GM18873 (cell line): ENCODE measurements at regions not wholly inside any gene's neighbourhood (a gene's known extent, or its start where the extent isn't known, plus 50 kb on each side); places are given as distances from the start of the nearest gene placed in this dataset.
"Not testable (repeated sequence)": the region's sequence is repeated elsewhere in the genome, so short reads cannot be mapped to it uniquely, and the experiment has no call there.

Experiments used
- ATAC-seq: cut with Tn5 transposase; IDR thresholded peaks from one replicate; pipeline ENCODE4 v1.9.1; 2021; ENCODE audit warnings: mild to moderate bottlenecking, moderate library complexity, moderate number of reproducible peaks; ENCODE audit not compliant: unreplicated experiment, low FRiP score

DNA sequence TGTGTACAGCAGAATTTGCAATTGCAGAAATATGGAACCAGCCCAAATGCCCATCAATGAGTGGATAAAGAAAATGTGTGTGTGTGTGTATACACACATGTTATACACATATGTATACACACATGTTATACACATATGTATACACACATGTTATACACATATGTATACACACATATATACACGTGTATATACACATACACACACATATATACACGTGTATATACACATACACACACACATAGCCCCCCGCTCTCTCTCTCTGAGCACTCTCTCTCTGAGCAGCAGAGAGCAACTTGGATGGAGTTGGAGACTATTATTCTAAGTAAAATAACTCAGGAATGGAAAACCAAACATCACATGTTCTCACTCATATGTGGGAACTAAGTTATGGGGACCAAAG lies 289.6 kb upstream of the INTU start:
- ATAC-seq, result not testable (repeated sequence)

DNA sequence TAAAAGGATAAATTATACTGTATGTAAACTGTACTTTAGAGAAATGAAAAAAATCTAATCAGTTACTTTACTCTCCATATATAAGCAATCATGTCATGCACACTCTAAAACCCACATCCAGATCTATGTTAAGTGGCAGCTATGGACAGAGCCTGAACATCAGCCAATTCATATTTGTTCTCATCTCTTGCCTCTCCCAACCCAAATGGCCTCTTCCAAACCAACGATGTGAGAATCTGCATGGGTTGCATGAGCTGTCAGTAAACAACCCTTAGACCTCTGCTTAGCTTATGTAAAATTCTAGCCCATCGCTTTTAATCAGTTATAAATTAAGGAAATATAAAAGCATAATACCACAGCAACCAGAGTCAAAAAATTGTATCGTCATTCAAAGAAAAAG lies 288.7 kb upstream of the INTU start:
- ATAC-seq, result no peak

DNA sequence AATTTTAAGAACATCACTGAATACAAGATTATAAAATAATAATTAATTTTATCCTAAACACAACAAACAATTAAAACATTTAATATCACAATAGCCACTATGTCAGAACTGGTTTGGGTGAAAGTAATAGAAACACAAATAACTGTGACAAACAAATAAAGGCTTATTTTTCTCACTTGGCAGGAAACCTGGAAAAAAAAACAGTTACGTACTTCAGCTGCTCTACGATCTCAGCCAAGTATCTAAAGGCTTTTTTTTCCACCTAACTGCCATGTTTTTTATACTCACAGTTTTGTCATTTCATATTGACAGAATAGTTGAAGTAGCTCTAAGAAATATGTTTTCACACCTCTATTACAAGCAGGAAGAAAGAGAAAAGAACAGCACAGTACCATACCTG lies 284.8 kb upstream of the INTU start:
- ATAC-seq, result no peak

DNA sequence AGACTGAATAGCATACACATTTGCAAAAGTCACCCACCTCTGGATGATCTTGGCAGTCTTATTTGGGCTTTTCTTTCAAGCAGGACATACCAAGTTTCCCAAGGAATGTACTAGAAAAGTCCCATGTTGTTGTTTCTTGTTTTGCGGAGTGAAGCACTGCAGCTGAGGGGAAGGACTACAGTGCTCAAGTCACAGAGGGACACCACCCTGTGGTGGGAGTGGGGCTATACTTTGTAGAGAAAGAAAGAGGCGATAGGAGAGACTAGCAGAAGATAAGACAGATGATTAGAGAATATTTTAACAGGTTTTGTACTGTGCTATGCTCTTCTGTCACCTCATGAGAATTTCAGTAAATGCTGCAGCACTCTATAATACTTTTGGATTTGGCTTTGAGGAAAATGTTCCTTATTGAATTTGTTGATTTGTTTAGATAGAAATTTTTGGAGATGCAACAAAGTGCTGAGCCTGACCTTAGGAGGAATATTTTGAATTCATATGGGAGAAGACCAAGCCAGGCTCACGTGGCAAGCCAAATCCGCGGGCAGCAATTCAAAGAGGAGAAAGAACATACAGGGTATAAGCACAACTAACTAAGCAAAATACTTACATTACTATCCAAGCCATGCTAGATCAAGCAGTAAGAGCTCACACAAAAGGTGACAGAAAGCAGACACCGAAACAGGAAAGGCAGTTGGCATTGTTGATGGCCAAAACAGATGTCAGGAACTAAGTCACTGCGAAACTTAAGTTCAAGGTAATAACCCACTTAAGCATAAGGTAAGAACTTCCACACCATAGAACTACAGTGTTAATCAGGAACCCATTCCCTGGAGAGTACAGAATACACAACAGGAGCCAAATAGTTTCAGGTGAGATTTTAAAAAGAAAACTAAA lies 280.3 kb upstream of the INTU start:
- ATAC-seq, result no peak

DNA sequence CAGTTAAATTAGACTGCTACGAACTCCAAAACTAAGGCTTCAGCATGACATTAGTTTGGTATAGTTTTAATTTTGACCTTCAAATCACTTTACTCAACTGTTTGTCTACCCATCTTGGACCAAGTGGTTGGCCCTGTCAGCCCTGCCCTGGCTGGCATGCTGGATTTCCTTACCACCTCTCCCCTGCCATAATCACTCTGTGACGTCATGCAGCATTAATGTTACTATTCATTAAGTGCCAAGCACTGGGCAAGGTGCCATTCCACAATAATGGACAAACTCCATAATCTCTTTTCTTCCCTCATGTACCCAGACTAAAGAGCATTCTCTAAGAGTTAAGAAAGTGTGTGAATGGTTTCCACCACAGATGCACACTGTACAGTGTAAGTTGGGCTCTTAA lies 277.0 kb upstream of the INTU start:
- no peak for ATAC-seq

DNA sequence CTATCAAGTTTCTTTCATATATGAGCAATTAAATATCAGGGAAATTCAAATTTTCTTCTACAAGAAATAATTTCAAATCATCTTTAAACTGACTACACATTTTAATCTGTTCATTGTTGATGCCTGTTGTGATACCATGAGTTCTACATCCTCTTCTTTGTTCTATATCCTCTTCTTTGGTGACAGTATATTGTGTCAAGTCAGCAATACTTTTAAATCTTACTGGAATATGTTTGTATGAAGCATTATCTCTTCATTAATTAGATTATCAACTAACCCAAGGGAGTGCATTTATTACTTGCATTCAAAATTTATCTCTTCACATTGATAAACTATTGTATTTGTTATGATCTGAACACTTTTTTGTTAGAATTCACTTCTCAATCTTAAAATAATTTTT lies 275.0 kb upstream of the INTU start:
- ATAC-seq, result no peak

DNA sequence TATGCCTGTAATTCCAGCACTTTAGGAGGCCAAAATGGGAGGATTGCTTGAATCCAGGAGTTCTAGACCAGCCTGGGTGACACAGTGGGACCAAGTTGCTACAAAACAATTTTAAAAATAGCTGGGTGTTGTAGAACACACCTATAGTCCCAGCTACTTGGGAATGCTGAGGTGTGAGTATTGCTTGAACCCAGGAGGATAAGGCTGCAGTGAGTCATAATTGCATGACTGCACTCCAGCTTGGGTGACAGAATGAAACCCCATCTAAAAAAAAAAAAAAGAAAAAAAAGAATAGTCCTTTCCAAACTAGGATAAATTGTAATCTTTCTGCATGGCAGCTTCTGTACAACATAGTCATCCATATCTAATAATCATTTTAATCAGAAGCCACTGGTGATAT lies 270.1 kb upstream of the INTU start:
- no peak for ATAC-seq

DNA sequence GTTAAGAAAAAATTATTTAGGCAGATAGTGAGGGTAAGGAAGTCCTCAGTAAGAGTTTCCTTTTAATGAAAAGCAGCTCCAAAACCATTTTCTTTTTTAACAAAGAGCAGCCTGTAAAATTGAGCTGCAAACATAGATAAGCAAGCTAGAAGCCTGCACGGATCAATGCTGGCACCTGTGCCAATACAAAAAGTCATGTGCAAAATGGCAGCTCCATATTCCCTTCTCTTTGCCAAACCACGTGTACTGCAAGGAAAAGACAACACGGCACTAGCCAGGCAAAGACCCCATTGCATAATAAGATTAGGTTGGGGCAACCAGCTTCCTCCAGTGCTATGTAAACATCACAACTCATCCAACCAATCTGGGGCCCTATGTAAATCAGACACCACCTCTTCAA lies 268.4 kb upstream of the INTU start:
- no peak for ATAC-seq

DNA sequence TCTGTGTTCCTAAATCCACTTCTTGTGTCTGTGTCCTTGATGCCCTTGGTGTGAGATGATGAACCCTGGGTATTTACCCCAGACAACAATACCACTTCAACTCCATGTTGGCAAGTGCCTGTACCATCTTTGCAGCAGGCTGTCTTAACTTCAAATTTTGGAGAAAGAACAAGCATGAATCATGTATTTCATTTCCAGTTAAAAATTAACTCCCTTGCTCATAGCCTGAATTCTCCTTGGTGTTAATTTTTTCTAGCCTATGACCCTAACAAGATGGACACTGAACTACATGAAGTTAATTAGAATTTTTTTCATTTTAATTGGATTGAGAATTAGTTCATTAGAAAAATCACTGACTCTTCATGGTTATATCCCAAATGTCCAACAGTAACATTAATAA lies 267.8 kb upstream of the INTU start:
- ATAC-seq, result no peak

DNA sequence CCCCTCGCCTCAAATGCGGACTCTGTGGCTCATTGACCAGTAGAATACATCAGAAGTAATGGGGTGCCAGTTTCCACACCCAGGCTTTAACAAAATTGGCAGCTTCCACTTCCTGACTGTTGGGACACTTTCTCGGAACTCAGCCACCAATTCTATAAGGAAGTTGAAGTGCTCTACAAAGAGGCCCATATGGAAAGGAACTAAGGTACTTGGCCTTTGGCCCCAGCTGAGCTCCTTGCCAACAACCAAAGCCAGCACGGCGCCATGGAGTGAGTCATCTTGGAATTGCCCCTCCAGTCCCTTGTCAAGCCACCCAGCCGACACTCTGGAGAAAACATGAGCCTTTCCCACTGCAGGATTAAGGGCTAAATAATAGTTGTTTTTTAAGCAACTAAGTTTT lies 262.2 kb upstream of the INTU start:
- no peak for ATAC-seq

DNA sequence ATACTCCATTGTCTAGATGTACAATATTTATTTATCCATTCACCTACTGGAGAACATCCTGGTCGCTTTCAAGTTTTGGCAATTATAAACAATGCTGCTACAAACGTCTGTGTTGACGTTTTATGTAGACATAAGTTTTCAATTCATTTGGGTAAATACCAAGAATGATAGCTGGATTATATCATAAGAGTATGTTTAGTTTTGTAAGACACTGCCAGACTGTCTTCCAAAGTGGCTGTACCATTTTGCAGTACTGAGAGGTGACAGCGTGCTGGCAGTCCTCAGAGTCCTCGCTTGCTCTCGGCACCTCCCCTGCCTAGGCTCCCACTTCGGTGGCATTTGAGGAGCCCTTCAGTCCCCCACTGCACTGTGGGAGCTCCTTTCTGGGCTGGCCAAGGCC lies 253.3 kb upstream of the INTU start:
- ATAC-seq, result no peak

DNA sequence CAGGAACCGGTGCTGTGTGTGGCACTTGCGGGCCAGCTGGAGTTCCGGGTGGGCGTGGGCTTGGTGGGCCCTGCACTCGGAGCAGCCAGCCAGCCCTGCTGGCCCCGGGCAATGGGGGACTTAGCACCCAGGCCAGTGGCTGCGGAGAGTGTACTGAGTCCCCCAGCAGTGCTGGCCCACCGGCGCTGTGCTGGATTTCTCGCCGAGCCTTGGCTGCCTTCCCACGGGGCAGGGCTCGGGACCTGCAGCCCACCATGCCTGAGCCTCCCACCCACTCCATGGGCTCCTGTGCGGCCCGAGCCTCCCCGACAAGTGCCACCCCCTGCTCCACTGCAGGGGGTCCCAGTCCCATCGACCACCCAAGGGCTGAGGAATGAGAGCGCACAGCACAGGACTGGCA lies 252.8 kb upstream of the INTU start:
- ATAC-seq, result not testable (repeated sequence)

DNA sequence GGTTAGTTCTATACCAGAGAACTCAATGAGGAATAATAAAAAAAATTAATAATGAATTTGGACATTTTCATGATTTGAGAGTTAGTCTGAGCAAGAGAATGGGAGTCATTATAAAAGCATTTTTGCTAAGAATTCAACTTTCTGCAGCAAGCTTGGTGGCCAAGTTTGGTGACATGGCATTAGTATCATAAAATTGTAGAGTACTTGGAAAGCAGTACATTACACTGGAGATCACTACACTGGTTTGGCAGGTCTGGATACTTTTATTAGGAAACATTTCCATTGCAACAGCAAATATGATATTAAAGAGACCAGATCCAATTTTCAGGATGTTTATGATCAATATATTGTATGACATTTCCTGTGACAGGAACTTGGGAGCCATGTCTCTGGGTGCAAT lies 249.1 kb upstream of the INTU start:
- no peak for ATAC-seq

DNA sequence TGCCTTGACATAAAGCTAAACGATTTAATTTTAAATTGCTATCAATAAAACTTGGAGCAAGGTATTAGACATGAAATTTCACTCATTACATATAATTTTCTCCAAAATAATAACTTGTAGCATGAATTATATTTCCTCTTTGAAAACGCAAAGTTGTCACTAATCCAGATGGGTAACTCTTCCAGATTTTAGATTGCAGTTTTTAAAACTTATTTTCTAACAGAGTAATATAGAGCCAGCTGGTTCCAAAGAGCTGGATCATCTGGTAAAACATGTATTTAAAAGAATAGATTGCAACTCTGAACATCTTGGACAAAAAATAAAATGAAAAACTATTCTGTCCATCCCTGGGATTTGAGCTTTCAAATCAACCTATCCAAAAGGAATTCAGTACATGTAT lies 238.2 kb upstream of the INTU start:
- ATAC-seq, result no peak

DNA sequence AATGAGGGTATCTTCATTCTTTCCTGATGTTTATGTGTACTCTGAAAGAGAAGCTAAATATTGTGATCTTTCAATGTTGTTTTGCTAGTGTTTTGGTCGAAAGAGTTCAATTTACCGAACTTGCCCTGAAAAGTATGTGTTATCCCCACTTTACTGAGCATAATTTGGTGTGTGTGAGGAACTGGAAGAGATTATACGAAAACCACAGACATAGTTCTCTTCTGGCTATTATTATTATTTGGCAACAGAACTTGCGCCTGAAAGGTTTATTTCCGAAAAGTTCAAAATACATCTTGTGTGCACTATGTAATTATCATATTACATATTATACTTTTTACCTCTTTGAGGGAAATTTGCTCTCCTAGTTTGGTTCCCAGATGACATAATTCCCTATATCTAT lies 232.5 kb upstream of the INTU start:
- no peak for ATAC-seq

DNA sequence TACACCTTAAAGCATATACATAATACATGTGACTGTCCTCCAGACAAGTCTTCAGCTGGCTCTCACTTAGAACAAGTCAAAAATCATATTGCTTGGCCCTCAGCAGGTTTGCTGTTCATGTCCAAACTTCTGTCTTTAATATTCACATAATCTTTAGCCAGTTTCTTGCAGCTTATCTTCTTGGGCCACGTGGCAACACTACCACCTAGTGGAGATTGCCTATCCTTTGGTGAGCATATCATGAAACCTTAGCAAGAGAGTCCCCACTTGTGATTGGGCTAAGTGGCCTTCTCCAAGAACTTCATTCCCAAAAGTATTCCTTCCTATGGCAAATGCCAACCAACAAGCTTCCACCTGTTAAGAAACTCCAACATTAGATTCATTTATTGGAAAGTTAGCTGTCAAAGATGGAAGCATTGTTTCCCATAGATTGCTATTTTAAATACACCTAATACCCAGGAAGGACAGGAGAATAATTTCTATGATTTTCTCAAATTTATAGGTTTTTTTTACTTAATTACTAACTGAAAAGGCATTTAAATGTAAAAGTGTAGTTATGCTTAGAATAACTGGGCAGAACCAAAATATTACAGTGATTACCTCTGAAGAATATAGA lies 231.9 kb upstream of the INTU start:
- peak; percentile 75 for ATAC-seq

DNA sequence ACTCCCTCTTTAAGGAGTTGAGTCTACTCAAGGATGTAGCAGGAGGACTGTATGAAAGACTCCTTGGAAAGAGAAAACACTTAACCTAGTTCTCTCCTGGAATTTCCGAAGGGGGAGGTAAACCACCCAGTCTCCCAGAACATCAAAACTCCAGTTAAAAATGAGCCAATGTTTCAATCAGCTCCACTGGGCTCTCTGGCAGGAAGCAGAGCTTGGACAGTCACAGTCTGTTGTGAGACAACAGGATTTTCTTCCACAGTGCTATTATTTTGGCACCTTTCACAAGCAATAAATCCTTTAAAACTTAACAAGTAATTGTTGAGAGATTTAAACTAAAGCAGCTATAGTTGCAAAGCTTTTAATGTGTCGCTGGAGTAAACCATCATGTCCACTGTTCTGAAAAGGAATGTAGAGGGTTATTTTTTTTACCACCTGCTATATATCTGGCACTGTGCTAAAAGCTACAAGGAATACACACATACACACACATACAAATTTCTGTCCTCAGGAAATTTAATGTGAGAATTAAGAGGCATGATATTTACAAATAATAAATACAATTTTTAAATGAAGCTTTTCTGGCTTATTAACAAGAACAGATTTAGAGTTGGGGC lies 229.2 kb upstream of the INTU start:
- no peak for ATAC-seq

DNA sequence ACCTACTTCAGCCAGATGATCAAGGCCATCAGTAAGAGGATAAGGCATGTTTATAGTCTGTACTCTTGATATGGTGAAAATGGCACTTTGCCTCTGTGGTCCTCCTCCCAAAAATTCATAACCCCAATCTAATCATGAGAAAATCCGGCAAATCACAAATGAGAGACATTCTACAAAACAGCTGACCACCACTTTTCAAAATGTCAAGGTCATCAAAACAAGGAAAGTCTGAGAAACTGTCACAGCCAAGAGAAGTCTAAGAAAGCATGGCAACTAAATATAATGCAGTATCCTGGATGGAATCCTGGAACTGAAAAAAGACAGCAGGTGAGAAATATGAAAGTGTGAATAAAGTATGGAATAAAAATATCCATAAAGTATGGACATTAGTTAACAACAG lies 226.6 kb upstream of the INTU start:
- no peak for ATAC-seq

DNA sequence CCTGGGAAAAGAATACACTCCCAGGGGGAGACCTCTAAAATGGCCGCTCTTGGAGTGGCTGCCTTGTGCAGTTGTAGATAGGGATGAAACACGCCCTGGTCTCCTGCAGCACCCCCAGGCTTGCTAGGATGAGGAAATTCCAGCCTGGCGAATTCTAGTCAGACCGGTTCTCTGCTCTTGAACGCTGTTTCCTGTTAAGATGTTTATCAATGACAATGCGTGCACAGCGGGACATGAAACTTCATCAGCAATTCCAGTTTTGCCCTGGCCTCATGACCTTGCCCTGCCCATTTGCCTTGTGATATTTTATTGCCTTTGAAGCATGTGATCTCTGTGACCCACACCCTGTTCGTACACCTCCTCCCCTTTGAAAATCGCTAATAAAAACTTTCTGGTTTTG lies 225.2 kb upstream of the INTU start:
- ATAC-seq, result not testable (repeated sequence)

DNA sequence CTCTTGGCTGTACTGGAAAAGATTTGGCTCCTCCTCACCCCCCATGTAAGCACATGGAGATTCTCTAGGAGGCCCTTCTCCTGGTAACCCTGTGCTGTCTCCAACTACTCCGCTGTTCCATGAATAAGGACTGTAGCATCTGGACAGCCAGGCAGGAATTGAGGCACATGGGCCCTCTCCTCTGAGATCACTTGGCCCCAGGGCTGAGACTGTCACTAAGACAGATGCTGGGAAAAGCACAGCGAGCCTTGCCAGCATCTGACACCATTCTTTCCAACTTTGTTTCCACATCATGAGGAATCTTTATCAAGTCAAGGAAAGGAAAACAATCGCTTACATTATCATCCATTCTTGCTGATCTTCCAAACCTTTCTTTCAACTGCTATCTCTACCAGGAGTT lies 222.6 kb upstream of the INTU start:
- no peak for ATAC-seq

DNA sequence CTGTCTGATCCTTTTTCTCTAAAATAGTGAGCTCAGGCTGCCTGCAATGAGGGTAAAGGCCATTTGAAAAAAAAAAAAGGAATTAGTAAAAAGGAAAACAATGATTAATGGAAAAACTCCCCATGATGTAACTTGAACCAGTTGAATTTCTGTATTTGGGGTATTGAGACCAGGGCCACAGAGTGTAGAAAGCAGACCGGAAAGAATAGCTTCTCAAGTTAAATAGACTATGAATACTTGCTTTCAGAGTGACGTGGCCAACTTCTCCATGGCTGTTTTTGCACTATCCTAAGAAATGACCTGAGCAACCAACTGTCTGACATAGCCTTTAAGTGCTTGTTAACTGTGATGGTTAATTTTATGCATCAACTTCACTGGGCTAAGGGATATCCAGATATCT lies 222.1 kb upstream of the INTU start:
- peak; percentile 66 for ATAC-seq
